WTC11 (cell line): ENCODE measurements at regions not wholly inside any gene's neighbourhood (a gene's known extent, or its start where the extent isn't known, plus 50 kb on each side); places are given as distances from the start of the nearest gene placed in this dataset.

Experiments
- ETV6 ChIP-seq: sonication (generic); formaldehyde crosslinking; IDR thresholded peaks from 2 replicates; pipeline ENCODE4 v1.8.1; 2022; ENCODE audit warnings: mild to moderate bottlenecking, missing genetic modification reagents
- TP53 ChIP-seq: sonication (generic); formaldehyde crosslinking; IDR thresholded peaks from 2 replicates; pipeline ENCODE4 v1.8.1; 2023; ENCODE audit warnings: mild to moderate bottlenecking, missing genetic modification reagents
- ZNF121 ChIP-seq: sonication (generic); formaldehyde crosslinking; IDR thresholded peaks from 2 replicates; pipeline ENCODE4 v1.8.0; 2023; ENCODE audit warnings: missing genetic modification reagents
- TF ChIP-seq, protein P1 (sequence below): sonication (generic); formaldehyde crosslinking; IDR thresholded peaks from 2 replicates; pipeline ENCODE4 v1.8.1; 2022; ENCODE audit warnings: low read depth, missing genetic modification reagents, borderline replicate concordance
- TF ChIP-seq, protein P2 (sequence below): fragments of 200-600 bp; IDR thresholded peaks from 2 replicates; pipeline ENCODE4 v1.8.0; 2022; ENCODE audit warnings: antibody characterized with exemption
- TF ChIP-seq, protein P3 (sequence below): sonication (generic); formaldehyde crosslinking; IDR thresholded peaks from 2 replicates; pipeline ENCODE4 v1.8.0; 2023; ENCODE audit warnings: mild to moderate bottlenecking, missing genetic modification reagents
- TF ChIP-seq, protein P4 (sequence below): sonication (generic); formaldehyde crosslinking; IDR thresholded peaks from 2 replicates; pipeline ENCODE4 v1.8.0; 2022; ENCODE audit warnings: mild to moderate bottlenecking, missing genetic modification reagents
- TF ChIP-seq, protein P5 (sequence below): sonication (generic); formaldehyde crosslinking; IDR thresholded peaks from 2 replicates; pipeline ENCODE4 v1.8.0; 2023; ENCODE audit warnings: missing genetic modification reagents, mild to moderate bottlenecking, borderline replicate concordance
- TF ChIP-seq, protein P6 (sequence below): sonication (generic); formaldehyde crosslinking; IDR thresholded peaks from 2 replicates; pipeline ENCODE4 v1.8.0; 2022; ENCODE audit warnings: missing genetic modification reagents
- TF ChIP-seq, protein P7 (sequence below): sonication (generic); formaldehyde crosslinking; IDR thresholded peaks from 2 replicates; pipeline ENCODE4 v1.8.1; 2022; ENCODE audit warnings: missing genetic modification reagents, borderline replicate concordance
- TF ChIP-seq, protein P8 (sequence below): sonication (generic); formaldehyde crosslinking; IDR thresholded peaks from 2 replicates; pipeline ENCODE4 v1.8.1; 2023; ENCODE audit warnings: mild to moderate bottlenecking, missing genetic modification reagents, moderate library complexity
- TF ChIP-seq, protein P9 (sequence below): sonication (generic); formaldehyde crosslinking; IDR thresholded peaks from 2 replicates; pipeline ENCODE4 v1.8.0; 2022; ENCODE audit warnings: mild to moderate bottlenecking, missing genetic modification reagents
- TF ChIP-seq, protein P10 (sequence below): sonication (generic); formaldehyde crosslinking; IDR thresholded peaks from 2 replicates; pipeline ENCODE4 v1.8.1; 2022; ENCODE audit warnings: mild to moderate bottlenecking, moderate library complexity, missing genetic modification reagents

DNA sequence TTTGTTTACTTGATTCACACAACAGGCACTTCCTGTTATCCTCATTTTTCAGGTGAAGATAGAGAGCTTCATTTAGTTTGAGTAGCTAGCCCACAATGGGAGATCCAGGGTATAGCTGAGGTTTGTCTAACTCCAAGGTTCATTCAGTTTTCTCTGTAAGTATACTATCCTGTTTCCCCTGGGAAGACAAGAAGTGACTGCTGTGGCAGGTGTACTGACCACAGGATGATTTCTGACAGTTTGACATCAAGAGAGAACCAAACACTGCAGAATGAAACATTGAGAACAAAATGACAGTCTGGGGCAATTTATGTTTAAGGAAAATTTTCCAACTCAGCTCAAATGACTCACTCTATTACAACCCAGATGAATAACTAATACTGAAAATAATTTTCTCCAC, 958.0 kb downstream of the STPG2 start:
- TF ChIP-seq, protein P1, sequence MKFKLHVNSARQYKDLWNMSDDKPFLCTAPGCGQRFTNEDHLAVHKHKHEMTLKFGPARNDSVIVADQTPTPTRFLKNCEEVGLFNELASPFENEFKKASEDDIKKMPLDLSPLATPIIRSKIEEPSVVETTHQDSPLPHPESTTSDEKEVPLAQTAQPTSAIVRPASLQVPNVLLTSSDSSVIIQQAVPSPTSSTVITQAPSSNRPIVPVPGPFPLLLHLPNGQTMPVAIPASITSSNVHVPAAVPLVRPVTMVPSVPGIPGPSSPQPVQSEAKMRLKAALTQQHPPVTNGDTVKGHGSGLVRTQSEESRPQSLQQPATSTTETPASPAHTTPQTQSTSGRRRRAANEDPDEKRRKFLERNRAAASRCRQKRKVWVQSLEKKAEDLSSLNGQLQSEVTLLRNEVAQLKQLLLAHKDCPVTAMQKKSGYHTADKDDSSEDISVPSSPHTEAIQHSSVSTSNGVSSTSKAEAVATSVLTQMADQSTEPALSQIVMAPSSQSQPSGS (CRISPR knock-in tag): no peak
- TF ChIP-seq, protein P2, sequence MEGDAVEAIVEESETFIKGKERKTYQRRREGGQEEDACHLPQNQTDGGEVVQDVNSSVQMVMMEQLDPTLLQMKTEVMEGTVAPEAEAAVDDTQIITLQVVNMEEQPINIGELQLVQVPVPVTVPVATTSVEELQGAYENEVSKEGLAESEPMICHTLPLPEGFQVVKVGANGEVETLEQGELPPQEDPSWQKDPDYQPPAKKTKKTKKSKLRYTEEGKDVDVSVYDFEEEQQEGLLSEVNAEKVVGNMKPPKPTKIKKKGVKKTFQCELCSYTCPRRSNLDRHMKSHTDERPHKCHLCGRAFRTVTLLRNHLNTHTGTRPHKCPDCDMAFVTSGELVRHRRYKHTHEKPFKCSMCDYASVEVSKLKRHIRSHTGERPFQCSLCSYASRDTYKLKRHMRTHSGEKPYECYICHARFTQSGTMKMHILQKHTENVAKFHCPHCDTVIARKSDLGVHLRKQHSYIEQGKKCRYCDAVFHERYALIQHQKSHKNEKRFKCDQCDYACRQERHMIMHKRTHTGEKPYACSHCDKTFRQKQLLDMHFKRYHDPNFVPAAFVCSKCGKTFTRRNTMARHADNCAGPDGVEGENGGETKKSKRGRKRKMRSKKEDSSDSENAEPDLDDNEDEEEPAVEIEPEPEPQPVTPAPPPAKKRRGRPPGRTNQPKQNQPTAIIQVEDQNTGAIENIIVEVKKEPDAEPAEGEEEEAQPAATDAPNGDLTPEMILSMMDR: no peak
- TF ChIP-seq, protein P3, sequence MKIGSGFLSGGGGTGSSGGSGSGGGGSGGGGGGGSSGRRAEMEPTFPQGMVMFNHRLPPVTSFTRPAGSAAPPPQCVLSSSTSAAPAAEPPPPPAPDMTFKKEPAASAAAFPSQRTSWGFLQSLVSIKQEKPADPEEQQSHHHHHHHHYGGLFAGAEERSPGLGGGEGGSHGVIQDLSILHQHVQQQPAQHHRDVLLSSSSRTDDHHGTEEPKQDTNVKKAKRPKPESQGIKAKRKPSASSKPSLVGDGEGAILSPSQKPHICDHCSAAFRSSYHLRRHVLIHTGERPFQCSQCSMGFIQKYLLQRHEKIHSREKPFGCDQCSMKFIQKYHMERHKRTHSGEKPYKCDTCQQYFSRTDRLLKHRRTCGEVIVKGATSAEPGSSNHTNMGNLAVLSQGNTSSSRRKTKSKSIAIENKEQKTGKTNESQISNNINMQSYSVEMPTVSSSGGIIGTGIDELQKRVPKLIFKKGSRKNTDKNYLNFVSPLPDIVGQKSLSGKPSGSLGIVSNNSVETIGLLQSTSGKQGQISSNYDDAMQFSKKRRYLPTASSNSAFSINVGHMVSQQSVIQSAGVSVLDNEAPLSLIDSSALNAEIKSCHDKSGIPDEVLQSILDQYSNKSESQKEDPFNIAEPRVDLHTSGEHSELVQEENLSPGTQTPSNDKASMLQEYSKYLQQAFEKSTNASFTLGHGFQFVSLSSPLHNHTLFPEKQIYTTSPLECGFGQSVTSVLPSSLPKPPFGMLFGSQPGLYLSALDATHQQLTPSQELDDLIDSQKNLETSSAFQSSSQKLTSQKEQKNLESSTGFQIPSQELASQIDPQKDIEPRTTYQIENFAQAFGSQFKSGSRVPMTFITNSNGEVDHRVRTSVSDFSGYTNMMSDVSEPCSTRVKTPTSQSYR: no peak
- TF ChIP-seq, protein P4, sequence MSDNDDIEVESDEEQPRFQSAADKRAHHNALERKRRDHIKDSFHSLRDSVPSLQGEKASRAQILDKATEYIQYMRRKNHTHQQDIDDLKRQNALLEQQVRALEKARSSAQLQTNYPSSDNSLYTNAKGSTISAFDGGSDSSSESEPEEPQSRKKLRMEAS (CRISPR knock-in tag): no peak
- TF ChIP-seq, protein P5, sequence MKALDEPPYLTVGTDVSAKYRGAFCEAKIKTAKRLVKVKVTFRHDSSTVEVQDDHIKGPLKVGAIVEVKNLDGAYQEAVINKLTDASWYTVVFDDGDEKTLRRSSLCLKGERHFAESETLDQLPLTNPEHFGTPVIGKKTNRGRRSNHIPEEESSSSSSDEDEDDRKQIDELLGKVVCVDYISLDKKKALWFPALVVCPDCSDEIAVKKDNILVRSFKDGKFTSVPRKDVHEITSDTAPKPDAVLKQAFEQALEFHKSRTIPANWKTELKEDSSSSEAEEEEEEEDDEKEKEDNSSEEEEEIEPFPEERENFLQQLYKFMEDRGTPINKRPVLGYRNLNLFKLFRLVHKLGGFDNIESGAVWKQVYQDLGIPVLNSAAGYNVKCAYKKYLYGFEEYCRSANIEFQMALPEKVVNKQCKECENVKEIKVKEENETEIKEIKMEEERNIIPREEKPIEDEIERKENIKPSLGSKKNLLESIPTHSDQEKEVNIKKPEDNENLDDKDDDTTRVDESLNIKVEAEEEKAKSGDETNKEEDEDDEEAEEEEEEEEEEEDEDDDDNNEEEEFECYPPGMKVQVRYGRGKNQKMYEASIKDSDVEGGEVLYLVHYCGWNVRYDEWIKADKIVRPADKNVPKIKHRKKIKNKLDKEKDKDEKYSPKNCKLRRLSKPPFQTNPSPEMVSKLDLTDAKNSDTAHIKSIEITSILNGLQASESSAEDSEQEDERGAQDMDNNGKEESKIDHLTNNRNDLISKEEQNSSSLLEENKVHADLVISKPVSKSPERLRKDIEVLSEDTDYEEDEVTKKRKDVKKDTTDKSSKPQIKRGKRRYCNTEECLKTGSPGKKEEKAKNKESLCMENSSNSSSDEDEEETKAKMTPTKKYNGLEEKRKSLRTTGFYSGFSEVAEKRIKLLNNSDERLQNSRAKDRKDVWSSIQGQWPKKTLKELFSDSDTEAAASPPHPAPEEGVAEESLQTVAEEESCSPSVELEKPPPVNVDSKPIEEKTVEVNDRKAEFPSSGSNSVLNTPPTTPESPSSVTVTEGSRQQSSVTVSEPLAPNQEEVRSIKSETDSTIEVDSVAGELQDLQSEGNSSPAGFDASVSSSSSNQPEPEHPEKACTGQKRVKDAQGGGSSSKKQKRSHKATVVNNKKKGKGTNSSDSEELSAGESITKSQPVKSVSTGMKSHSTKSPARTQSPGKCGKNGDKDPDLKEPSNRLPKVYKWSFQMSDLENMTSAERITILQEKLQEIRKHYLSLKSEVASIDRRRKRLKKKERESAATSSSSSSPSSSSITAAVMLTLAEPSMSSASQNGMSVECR (CRISPR knock-in tag): no peak
- TF ChIP-seq, protein P6, sequence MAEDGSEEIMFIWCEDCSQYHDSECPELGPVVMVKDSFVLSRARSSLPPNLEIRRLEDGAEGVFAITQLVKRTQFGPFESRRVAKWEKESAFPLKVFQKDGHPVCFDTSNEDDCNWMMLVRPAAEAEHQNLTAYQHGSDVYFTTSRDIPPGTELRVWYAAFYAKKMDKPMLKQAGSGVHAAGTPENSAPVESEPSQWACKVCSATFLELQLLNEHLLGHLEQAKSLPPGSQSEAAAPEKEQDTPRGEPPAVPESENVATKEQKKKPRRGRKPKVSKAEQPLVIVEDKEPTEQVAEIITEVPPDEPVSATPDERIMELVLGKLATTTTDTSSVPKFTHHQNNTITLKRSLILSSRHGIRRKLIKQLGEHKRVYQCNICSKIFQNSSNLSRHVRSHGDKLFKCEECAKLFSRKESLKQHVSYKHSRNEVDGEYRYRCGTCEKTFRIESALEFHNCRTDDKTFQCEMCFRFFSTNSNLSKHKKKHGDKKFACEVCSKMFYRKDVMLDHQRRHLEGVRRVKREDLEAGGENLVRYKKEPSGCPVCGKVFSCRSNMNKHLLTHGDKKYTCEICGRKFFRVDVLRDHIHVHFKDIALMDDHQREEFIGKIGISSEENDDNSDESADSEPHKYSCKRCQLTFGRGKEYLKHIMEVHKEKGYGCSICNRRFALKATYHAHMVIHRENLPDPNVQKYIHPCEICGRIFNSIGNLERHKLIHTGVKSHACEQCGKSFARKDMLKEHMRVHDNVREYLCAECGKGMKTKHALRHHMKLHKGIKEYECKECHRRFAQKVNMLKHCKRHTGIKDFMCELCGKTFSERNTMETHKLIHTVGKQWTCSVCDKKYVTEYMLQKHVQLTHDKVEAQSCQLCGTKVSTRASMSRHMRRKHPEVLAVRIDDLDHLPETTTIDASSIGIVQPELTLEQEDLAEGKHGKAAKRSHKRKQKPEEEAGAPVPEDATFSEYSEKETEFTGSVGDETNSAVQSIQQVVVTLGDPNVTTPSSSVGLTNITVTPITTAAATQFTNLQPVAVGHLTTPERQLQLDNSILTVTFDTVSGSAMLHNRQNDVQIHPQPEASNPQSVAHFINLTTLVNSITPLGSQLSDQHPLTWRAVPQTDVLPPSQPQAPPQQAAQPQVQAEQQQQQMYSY (CRISPR knock-in tag): no peak
- TF ChIP-seq, protein P7, sequence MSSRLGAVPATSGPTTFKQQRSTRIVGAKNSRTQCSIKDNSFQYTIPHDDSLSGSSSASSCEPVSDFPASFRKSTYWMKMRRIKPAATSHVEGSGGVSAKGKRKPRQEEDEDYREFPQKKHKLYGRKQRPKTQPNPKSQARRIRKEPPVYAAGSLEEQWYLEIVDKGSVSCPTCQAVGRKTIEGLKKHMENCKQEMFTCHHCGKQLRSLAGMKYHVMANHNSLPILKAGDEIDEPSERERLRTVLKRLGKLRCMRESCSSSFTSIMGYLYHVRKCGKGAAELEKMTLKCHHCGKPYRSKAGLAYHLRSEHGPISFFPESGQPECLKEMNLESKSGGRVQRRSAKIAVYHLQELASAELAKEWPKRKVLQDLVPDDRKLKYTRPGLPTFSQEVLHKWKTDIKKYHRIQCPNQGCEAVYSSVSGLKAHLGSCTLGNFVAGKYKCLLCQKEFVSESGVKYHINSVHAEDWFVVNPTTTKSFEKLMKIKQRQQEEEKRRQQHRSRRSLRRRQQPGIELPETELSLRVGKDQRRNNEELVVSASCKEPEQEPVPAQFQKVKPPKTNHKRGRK: no peak
- TF ChIP-seq, protein P8, sequence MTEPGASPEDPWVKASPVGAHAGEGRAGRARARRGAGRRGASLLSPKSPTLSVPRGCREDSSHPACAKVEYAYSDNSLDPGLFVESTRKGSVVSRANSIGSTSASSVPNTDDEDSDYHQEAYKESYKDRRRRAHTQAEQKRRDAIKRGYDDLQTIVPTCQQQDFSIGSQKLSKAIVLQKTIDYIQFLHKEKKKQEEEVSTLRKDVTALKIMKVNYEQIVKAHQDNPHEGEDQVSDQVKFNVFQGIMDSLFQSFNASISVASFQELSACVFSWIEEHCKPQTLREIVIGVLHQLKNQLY (CRISPR knock-in tag): no peak
- TF ChIP-seq ETV6 (CRISPR knock-in tag): no peak
- TF ChIP-seq TP53 (CRISPR knock-in tag): no peak
- TF ChIP-seq ZNF121 (CRISPR knock-in tag): no peak
- TF ChIP-seq, protein P9, sequence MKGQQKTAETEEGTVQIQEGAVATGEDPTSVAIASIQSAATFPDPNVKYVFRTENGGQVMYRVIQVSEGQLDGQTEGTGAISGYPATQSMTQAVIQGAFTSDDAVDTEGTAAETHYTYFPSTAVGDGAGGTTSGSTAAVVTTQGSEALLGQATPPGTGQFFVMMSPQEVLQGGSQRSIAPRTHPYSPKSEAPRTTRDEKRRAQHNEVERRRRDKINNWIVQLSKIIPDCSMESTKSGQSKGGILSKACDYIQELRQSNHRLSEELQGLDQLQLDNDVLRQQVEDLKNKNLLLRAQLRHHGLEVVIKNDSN (CRISPR knock-in tag): no peak
- TF ChIP-seq, protein P10, sequence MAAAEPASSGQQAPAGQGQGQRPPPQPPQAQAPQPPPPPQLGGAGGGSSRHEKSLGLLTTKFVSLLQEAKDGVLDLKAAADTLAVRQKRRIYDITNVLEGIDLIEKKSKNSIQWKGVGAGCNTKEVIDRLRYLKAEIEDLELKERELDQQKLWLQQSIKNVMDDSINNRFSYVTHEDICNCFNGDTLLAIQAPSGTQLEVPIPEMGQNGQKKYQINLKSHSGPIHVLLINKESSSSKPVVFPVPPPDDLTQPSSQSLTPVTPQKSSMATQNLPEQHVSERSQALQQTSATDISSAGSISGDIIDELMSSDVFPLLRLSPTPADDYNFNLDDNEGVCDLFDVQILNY: no peak
